ELR (cell line): ENCODE measurements at regions not wholly inside any gene's neighbourhood (a gene's known extent, or its start where the extent isn't known, plus 50 kb on each side); places are given as distances from the start of the nearest gene placed in this dataset.

Experiments used
- DNase-seq: peaks from one replicate; pipeline ENCODE4 v3.0.0-alpha.2; 2015; ENCODE audit warnings: low read depth

GRCh38 chr14:95442016-95442632 lies 74.3 kb downstream of the SYNE3 start:
- no peak for DNase-seq

- DNase-seq: peak; percentile 36
Observed at GRCh38 chr14:95440951-95441350, 75.5 kb downstream of the SYNE3 start.

DNA sequence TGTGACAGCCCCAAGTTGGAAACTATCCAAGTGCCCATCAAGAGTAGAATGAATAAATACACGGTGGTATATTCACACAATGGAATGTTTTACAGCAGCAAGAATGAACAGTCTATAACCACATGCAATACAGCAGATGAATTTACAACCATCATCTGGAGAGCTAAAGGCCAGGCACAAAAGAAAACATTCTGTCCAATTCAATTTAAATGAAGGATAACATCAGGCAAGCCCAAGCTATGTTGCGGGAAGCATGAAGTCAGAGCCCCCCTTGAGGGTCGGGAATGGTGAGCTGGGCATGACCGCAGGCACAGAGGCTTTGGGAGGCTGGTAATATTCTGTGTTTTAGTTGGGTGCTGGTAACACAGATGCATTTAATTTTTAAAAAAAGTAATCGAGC lies 76.0 kb downstream of the SYNE3 start:
- no peak for DNase-seq

DNA sequence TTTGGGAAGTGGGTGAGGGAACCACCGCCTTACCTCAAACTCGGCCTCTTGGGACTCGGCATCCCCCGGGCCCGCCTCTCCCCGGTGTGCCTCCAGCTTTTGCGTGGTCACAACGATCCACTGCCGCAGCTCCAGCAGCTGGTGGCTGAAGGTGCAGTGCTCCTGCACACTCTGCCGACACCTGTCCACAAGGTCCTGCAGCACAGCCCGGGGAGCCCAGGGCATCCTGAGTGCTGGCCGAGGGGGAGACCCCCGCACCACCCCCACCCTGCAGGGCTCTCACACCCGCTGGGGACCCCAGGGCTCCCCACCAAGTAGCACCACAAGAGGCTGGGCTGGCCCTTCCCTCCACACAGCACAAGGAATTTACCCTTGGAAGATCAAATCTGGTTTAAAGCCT lies 76.6 kb downstream of the SYNE3 start:
- no peak for DNase-seq

DNA sequence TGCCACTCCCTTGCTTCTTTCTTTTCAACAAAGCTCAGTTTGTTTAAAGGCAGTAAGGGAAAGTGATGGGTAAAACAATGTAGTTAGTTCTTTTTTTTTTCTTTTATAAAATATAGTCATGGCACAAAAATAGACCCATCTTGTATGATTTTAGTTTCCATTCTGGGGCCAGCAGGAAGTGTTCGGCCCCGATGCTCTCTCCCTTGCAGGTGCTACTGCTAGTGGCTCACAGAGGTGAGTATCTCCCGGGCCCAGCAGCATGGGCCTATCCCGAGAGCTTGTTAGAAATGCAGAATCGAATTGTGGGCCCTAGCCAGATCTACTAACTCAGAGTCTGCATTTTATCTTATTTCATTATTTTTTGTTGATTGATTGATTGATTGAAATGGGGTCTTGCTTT lies 78.7 kb downstream of the SYNE3 start:
- DNase-seq: no peak

DNA sequence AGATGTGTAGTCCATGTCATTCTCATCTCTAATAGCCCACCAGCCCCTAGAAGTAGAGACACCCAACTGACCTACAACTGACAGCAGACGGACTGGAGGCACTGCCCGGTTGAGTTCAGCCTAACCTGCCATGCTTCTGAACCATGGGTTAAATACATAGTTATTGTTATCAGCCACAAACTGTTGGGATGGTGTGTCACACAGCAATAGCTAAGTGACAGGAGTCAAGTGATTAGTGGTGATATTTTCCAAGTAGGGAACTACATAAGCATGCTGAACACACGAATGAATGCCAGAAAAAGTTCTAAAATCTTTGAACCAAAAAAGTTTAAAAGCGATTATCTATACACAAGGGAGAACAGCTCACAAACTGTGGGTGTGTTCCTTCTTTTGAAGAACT lies 80.1 kb downstream of the SYNE3 start:
- DNase-seq: no peak

DNA sequence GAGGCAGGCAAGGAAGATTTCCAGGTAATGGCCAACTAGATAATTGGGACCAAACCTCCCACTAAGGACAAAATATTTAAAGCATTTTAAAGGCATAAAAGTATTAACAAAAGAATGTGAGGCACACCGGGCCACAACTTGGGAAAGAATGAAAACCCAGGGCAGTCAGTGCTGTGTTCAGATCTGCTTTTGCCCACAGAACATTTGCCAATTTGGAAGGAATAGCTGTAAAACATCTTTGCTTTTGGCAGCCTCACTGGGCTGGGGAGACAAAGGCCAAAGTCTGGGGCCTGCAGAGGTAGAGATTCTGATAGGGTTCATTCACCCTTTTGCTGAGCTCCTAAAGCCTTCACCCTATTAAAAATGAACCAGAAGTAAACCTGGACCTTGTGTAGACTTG lies 82.3 kb downstream of the SYNE3 start:
- DNase-seq: no peak

DNA sequence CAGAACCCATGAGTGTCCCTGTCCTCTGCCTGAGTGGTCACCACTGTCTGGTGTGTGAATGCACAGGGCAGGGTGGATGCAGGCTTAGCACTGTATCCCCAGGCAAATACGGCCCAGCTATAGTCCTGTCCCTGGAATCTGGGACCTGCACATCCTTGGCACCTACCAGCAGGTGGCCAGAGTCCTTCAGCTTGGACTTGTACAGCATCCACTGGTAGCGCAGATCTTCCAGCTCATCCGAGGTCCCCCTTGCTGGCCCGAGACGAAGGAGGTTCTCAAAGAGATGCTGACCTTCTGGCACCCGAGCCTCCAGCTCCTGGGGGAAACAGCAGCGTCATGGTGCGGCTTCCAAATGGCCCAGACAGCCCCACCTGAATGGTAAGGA lies 83.4 kb downstream of the SYNE3 start:
- DNase-seq: no peak

DNA sequence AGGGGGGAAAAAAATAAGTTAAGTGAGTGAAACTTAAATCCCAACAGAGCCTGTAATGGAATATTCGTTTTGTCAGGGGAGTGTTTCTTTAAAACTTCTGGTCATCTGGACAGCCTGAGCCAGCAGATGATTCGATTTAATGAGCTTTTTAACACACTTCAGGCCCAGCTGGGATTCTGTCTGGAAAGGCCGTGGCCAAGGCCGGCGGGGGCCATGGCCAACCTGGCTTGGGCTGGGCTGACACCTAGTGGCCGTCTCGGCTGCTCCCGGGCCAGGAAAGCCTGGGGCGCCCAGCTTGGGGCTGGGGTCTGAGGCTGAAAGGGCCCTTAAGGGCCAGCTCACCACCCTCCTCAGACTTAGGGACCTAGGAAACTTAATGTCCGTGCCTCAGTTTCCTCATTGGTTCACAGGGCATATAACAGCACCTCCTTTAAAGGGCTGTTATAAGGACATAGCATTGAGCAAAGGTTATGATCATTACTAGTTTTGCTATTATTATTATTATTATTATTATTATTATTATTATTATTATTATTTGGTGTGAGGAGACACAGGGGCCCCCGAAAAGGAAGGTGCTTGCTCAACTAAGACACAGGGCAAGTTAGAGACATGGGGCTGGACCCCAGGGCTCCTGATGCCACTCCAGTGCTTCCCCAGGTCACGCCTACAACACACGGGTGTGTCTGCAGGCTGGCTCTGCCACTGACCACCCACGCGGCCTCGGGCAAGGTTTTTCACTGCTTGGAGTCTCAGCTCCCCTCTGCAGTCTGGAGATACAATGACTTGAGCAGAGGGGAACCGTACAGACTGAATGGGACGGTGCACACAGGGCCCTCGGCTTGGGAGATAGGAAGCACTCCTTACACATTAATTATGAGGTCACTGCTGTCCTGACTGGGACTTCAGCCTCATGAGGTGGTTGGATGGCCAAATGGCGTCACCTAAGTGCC lies 84.0 kb downstream of the SYNE3 start:
- peak; percentile 43 for DNase-seq

- DNase-seq: peak; percentile 47
Observed at GRCh38 chr14:95431199-95432143, 85.0 kb downstream of the SYNE3 start.

- DNase-seq: no peak
Observed at GRCh38 chr14:95428557-95428956, 87.9 kb downstream of the SYNE3 start.

DNA sequence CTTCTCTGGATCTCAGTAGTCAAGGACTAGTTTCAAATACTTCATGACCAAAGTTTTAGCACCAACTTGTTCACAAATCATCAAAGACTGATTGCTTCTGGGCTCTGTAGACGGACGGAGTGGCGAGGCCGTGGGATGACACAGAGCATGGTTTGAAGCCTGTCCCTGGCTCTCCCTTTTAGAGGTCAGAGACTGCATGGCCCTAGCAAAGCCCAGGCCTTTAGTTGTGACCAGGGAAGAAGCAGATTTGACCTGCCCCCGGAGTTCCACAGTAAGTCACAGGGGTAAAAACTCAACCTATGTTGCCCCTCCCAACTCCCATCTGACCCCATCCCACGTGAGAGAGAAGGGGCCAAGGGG lies 90.4 kb downstream of the SYNE3 start:
- DNase-seq: no peak

- no peak for DNase-seq
Observed at GRCh38 chr14:95425369-95426115, 90.9 kb downstream of the SYNE3 start.

DNA sequence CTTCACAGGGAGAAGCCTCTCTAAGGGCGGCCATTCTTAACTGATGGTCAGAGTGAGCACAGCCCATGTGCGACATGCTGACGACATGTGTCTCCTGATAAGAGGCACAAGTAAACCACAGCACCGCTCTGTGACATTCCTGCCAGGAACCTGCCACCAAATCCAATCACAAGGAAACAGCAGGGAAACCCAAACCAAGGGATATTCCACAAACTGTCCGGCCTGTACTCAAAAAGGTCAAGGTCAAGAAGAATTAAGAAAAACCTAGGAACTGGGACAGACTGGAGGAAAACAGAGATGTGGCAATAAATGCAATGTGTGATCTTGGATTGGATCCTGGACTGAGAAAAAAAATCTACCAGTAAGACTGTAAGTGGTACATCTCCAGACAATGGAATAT lies 91.9 kb downstream of the SYNE3 start:
- no peak for DNase-seq

- DNase-seq: peak; percentile 40
Observed at GRCh38 chr14:95421741-95422140, 94.7 kb downstream of the SYNE3 start.

DNA sequence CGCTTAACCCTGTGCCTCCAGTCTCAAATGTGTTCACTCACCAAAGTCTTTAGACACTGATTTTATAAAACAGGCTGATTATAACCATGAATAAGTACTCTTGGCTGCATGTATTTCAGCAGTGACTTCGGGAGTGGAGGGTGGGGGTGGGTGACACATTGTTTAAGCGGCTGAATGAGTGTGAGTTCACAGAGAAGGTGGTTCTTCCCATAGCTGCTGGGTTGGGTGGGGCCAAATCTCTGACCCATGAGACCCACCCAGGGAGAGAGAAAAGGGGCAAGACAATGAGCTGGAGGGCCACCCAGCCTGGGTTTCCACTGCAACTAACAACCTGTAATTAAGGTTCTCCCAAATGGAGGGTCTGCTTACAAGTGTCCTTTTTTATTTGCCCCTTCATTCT lies 96.4 kb downstream of the SYNE3 start:
- DNase-seq: no peak

GRCh38 chr14:95419569-95419968 lies 96.9 kb downstream of the SYNE3 start:
- DNase-seq: no peak

- no peak for DNase-seq
Observed at GRCh38 chr14:95418858-95419257, 97.6 kb downstream of the SYNE3 start.

GRCh38 chr14:95417492-95417891 lies 97.8 kb upstream of the CLMN start:
- no peak for DNase-seq

DNA sequence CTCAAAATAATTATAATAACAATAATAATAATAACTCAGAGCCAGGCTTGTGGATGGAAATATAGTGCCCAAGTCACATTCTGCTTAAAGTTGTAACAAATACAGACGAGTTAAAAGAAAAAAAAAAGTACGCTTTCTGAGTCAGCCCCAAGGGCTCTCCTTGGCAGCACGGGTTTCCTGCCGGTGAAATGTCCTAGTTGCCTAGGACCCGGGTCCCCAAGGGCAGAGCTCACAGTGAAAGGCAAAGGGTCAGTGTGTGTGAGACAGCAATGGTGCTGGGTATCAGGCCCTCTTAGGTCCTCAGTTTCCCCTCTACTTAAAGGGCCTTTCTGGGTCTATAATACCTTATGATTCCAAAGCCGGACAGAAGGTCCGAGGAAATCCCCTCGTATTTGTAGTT lies 96.3 kb upstream of the CLMN start:
- DNase-seq: no peak

GRCh38 chr14:95413289-95414215 lies 93.8 kb upstream of the CLMN start:
- peak; percentile 69 for DNase-seq
